Panc1 (cell line): ENCODE measurements at regions not wholly inside any gene's neighbourhood (a gene's known extent, or its start where the extent isn't known, plus 50 kb on each side); places are given as distances from the start of the nearest gene placed in this dataset.

ENCODE experiments used
- ATAC-seq: fragments of 200-7000 bp; cut with Tn5 transposase; 2 replicates; pipeline ENCODE4 v1.9.1; 2020; ENCODE audit warnings: mild to moderate bottlenecking, moderate library complexity
- BruUV-seq: library from RNA; stranded (reverse); fragments of 400-500 nt; replicated peaks from 2 replicates; lab custom pipeline; 2021; lab: Mats Ljungman, UMichigan
- CTCF ChIA-PET: fragments of 300-600 bp; sonication (Branson Sonifier 250); formaldehyde crosslinking; loops from one replicate; lab custom pipeline; 2022; ENCODE audit warnings: antibody characterized with exemption; lab: Charles Lee
- POLR2A ChIA-PET: fragments of 300-600 bp; sonication (Branson Sonifier 250); formaldehyde crosslinking; loops from one replicate; lab custom pipeline; 2022; ENCODE audit warnings: antibody characterized with exemption; lab: Charles Lee
- DNase-seq: peaks from one replicate; pipeline ENCODE4 v3.0.0-alpha.2; 2010; ENCODE audit warnings: low read depth, low spot score
- H3K27ac ChIP-seq: 2 replicates; pipeline ENCODE4 v1.5.1; 2011; ENCODE audit warnings: mild to moderate bottlenecking, low read length, inconsistent platforms
- H3K27me3 ChIP-seq: fragments of 200-500 bp; sonication (Bioruptor generic); 2 replicates; pipeline ENCODE4 v1.6.0; 2014; ENCODE audit warnings: low read length, inconsistent platforms; ENCODE audit not compliant: control insufficient read depth, insufficient read depth
- H3K36me3 ChIP-seq: fragments of 200-500 bp; sonication (Bioruptor generic); 2 replicates; pipeline ENCODE4 v1.5.1; 2014; ENCODE audit warnings: inconsistent platforms, mild to moderate bottlenecking, low read length, moderate library complexity; ENCODE audit not compliant: control insufficient read depth, insufficient read depth
- H3K4me1 ChIP-seq: 2 replicates; pipeline ENCODE4 v1.5.1; 2011; ENCODE audit warnings: inconsistent platforms, mild to moderate bottlenecking, low read length, moderate library complexity; ENCODE audit not compliant: control insufficient read depth, insufficient read depth
- H3K4me3 ChIP-seq, 2 experiments: 2 replicates each; pipeline ENCODE4 v1.5.1; 2011 to 2012; ENCODE audit warnings: low read depth in 2 of 2, low read length in 2 of 2, mild to moderate bottlenecking in 2 of 2, inconsistent platforms in 1 of 2, moderate library complexity in 1 of 2
- H3K9me3 ChIP-seq: fragments of 200-500 bp; sonication (Bioruptor generic); 2 replicates; pipeline ENCODE4 v1.5.1; 2014; ENCODE audit warnings: low read depth, mild to moderate bottlenecking, inconsistent platforms, low read length, moderate library complexity; ENCODE audit not compliant: control insufficient read depth, insufficient read depth
- CTCF ChIP-seq: fragments of 450-650 bp; IDR thresholded peaks from 2 replicates; pipeline ENCODE4 v1.5.1; 2017; ENCODE audit warnings: mild to moderate bottlenecking
- POLR2AphosphoS5 ChIP-seq: IDR thresholded peaks from 2 replicates; pipeline ENCODE4 v1.6.1; 2012; ENCODE audit warnings: mild to moderate bottlenecking, low read depth, low read length, moderate library complexity
- SIN3A ChIP-seq: IDR thresholded peaks from 2 replicates; pipeline ENCODE4 v1.6.1; 2012; ENCODE audit warnings: low read depth, mild to moderate bottlenecking, low read length, moderate library complexity, borderline replicate concordance; ENCODE audit not compliant: insufficient read depth
- TCF7L2 ChIP-seq: IDR thresholded peaks from 2 replicates; pipeline ENCODE4 v1.6.1; 2011; ENCODE audit warnings: mild to moderate bottlenecking, low read depth, low read length, inconsistent platforms
- in situ Hi-C: cut with HindIII; loops from 2 replicates; pipeline ENCODE4 v1.10.0; 2016; ENCODE audit warnings: low sequenced_read_pairs, low pct_unique_long_range_greater_than_20kb
- intact Hi-C: fragments of 100-400 bp; cut with micrococcal nuclease; formaldehyde crosslinking; loops from one replicate; pipeline ENCODE4 v1.10.0; 2022; ENCODE audit not compliant: unreplicated experiment
- TF ChIP-seq, protein P1 (sequence below), 2 experiments: IDR thresholded peaks; 2 replicates each; pipeline ENCODE4 v1.6.1; 2011 to 2012; ENCODE audit warnings: low read depth in 2 of 2, control low read depth in 1 of 2, low read length in 1 of 2, mild to moderate bottlenecking in 1 of 2, moderate library complexity in 1 of 2; ENCODE audit not compliant: insufficient read depth in 1 of 2

DNA sequence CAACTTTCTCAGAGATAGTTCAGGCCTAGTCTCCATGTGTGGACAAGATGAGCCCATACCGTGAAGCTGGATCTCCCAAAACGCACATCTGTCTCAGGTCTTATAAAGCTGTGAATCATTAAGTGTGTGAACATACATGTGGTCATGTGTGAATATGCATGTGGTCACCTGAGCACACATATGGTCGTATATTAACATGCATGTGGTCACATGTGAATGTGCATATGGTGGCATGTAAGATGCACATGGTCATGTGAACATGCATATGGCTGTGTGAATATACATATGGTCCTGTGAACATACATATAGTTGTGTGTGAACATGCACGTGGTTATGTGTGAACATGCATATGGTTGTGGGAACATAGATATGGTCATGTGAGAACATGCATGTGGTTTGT is 172.5 kb upstream of the PZP start:
- no peak overlapping the region for H3K27ac ChIP-seq
- TF ChIP-seq SIN3A (no peak), CTCF (no peak), TCF7L2 (no peak), POLR2AphosphoS5 (no peak)
- TF ChIP-seq, protein P1, sequence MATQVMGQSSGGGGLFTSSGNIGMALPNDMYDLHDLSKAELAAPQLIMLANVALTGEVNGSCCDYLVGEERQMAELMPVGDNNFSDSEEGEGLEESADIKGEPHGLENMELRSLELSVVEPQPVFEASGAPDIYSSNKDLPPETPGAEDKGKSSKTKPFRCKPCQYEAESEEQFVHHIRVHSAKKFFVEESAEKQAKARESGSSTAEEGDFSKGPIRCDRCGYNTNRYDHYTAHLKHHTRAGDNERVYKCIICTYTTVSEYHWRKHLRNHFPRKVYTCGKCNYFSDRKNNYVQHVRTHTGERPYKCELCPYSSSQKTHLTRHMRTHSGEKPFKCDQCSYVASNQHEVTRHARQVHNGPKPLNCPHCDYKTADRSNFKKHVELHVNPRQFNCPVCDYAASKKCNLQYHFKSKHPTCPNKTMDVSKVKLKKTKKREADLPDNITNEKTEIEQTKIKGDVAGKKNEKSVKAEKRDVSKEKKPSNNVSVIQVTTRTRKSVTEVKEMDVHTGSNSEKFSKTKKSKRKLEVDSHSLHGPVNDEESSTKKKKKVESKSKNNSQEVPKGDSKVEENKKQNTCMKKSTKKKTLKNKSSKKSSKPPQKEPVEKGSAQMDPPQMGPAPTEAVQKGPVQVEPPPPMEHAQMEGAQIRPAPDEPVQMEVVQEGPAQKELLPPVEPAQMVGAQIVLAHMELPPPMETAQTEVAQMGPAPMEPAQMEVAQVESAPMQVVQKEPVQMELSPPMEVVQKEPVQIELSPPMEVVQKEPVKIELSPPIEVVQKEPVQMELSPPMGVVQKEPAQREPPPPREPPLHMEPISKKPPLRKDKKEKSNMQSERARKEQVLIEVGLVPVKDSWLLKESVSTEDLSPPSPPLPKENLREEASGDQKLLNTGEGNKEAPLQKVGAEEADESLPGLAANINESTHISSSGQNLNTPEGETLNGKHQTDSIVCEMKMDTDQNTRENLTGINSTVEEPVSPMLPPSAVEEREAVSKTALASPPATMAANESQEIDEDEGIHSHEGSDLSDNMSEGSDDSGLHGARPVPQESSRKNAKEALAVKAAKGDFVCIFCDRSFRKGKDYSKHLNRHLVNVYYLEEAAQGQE (IDR thresholded peaks at IDR 0.05; ENCODE audit: insufficient read depth in 1 of 2, low read depth in 2 of 2, low read length in 1 of 2), result no peak
- intact Hi-C loops, result no loop called here
- no peak for ATAC-seq
- no peaks in the 10 kb centered on the region for H3K36me3 ChIP-seq
- in situ Hi-C loops, result no loop called here
- ChIA-PET CTCF (no interaction called here), POLR2A (no interaction called here)
- H3K4me3 ChIP-seq, result no peak overlapping the region
- no peaks in the 10 kb centered on the region for H3K9me3 ChIP-seq
- DNase-seq, result no peak
- BruUV-seq, result no TSS peak
- H3K27me3 ChIP-seq, result no peaks in the 10 kb centered on the region
- H3K4me1 ChIP-seq, result no peaks in the 10 kb centered on the region

DNA sequence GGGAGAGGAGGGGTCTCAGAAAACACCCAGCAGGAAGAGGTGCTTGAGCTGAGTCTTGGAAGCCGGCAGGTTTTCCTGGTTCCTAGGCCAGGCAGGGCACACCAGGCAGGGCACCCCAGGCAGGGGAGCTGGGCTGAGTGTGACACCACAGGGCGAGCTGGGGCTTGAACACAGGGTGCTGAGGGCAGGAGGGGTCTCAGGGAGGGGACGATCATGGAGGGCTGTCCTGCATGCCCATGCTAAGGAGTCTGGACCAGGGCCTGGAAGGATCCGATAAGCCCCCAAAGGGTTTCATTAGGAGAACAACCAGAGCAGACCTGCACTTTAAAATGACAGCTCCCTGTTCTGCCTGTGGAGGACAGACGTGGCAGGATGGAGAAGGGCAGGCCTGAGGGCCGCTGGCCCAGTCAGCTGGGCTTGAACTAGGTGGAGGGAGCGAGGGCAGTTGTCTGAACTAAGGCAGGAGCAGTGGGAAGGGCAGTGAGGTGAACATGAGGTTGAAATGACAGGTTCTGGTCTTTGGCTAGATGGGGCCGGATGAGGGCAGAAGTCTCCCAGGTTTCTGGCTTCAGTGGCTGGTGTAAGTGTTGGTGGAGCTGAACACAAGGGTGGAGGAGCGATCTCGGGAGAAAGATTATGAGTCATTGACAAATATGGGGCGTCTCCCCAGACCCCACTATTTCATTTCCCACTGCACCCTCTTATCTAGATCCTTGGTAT is 171.0 kb upstream of the PZP start:
- in situ Hi-C loops, result no loop called here
- no peak for DNase-seq
- Histone ChIP-seq H3K27me3 (no peaks in the 10 kb centered on the region), H3K36me3 (no peaks in the 10 kb centered on the region), H3K9me3 (no peaks in the 10 kb centered on the region), H3K27ac (no peak overlapping the region), H3K4me1 (no peaks in the 10 kb centered on the region), H3K4me3 (no peak overlapping the region)
- intact Hi-C loops, result no loop called here
- ChIA-PET CTCF (no interaction called here), POLR2A (no interaction called here)
- TF ChIP-seq, protein P1 (IDR thresholded peaks at IDR 0.05; ENCODE audit: insufficient read depth in 1 of 2, low read depth in 2 of 2, low read length in 1 of 2), result no peak
- no peak for TF ChIP-seq CTCF
- TF ChIP-seq TCF7L2, result no peak
- no peak for TF ChIP-seq SIN3A
- no peak for TF ChIP-seq POLR2AphosphoS5
- BruUV-seq, result no TSS peak
- ATAC-seq, result no peak
